HCT116 (cell line): ENCODE measurements at regions not wholly inside any gene's neighbourhood (a gene's known extent, or its start where the extent isn't known, plus 50 kb on each side); places are given as distances from the start of the nearest gene placed in this dataset.

ENCODE experiments used
- ATAC-seq: fragments of 200-7000 bp; cut with Tn5 transposase; 2 replicates; pipeline ENCODE4 v1.9.1; 2020; ENCODE audit warnings: mild to moderate bottlenecking, moderate library complexity
- BruUV-seq: library from RNA; stranded (reverse); fragments of 400-500 nt; replicated peaks from 2 replicates; lab custom pipeline; 2021; lab: Mats Ljungman, UMichigan
- CTCF ChIA-PET: fragments of 300-600 bp; sonication (Branson Sonifier 250); formaldehyde crosslinking; loops from one replicate; lab custom pipeline; 2021; ENCODE audit warnings: antibody characterized with exemption; lab: Charles Lee
- POLR2A ChIA-PET: fragments of 300-600, 350-600 bp; sonication (Branson Sonifier 250); formaldehyde crosslinking; loops from one replicate; lab custom pipeline; 2021; ENCODE audit warnings: antibody characterized with exemption; lab: Charles Lee
- RAD21 ChIA-PET, 2 experiments: fragments of 300-600 bp; sonication (Branson Sonifier 250); formaldehyde crosslinking; loops; one replicate each; lab custom pipeline; 2023; ENCODE audit warnings: low total read pairs in 2 of 2; ENCODE audit not compliant: uncharacterized antibody in 2 of 2, unreplicated experiment in 2 of 2, low non-redundant PET in 1 of 2; lab: Charles Lee
- DNase-seq: peaks from one replicate; pipeline ENCODE4 v3.0.0-alpha.2; 2010; ENCODE audit warnings: low read depth, low spot score
- H2AFZ ChIP-seq: fragments of 200-600 bp; shearing (Covaris generic), sonication (generic); 2 replicates; pipeline ENCODE4 v1.6.1; 2017; ENCODE audit warnings: low read depth, mixed run types, mixed read lengths, antibody characterized with exemption, low read length; ENCODE audit not compliant: poor library complexity, severe bottlenecking
- H3K27ac ChIP-seq: 2 replicates; pipeline ENCODE4 v1.5.1; 2012; ENCODE audit warnings: low read depth, low read length
- H3K27me3 ChIP-seq: fragments of 200-600 bp; sonication (generic); 2 replicates; pipeline ENCODE4 v1.6.1; 2016; ENCODE audit warnings: mixed run types, low read length, mixed read lengths; ENCODE audit not compliant: insufficient read depth
- H3K36me3 ChIP-seq, 2 experiments: fragments of 200-500 bp in 1 of 2; fragments of 200-600 bp in 1 of 2; sonication (Bioruptor generic) in 1 of 2; sonication (generic) in 1 of 2; 2 replicates each; pipeline versions ENCODE4 v1.5.1 to v1.6.1; 2014 to 2016; ENCODE audit warnings: low read length in 2 of 2, inconsistent platforms in 1 of 2, mixed read lengths in 1 of 2, mixed run types in 1 of 2; ENCODE audit not compliant: insufficient read depth in 2 of 2, control insufficient read depth in 1 of 2
- H3K4me1 ChIP-seq, 2 experiments: fragments of 200-600 bp in 1 of 2; sonication (generic) in 1 of 2; 2 replicates each; pipeline versions ENCODE4 v1.5.1 to v1.6.1; 2012 to 2017; ENCODE audit warnings: low read length in 2 of 2, inconsistent platforms in 1 of 2, mild to moderate bottlenecking in 1 of 2, mixed read lengths in 1 of 2, mixed run types in 1 of 2, moderate library complexity in 1 of 2; ENCODE audit not compliant: insufficient read depth in 2 of 2, control insufficient read depth in 1 of 2
- H3K4me2 ChIP-seq: fragments of 200-600 bp; sonication (generic); 2 replicates; pipeline ENCODE4 v1.6.1; 2017; ENCODE audit warnings: mixed run types, low read length, mixed read lengths
- H3K4me3 ChIP-seq, 2 experiments: fragments of 200-600 bp in 1 of 2; sonication (generic) in 1 of 2; replicated peaks in 1 of 2; 2 replicates each; pipeline ENCODE4 v1.5.1; 2011 to 2016; ENCODE audit warnings: low read length in 2 of 2, control low read depth in 1 of 2, low read depth in 1 of 2, mild to moderate bottlenecking in 1 of 2, mixed read lengths in 1 of 2, mixed run types in 1 of 2
- H3K79me2 ChIP-seq: fragments of 200-600 bp; sonication (generic); 2 replicates; pipeline ENCODE4 v1.6.1; 2017; ENCODE audit warnings: mild to moderate bottlenecking, mixed run types, low read length, moderate library complexity, mixed read lengths; ENCODE audit not compliant: insufficient read depth
- H3K9ac ChIP-seq: fragments of 200-600 bp; sonication (generic); 2 replicates; pipeline ENCODE4 v1.6.1; 2016; ENCODE audit warnings: low read length, mixed read lengths
- H3K9me2 ChIP-seq: fragments of 200-600 bp; sonication (generic), shearing (Covaris generic); 2 replicates; pipeline ENCODE4 v1.6.1; 2017; ENCODE audit warnings: mixed run types, mild to moderate bottlenecking, moderate library complexity; ENCODE audit not compliant: insufficient read depth
- H3K9me3 ChIP-seq, 2 experiments: fragments of 200-500 bp in 1 of 2; fragments of 200-600 bp in 1 of 2; sonication (Bioruptor generic) in 1 of 2; sonication (generic) in 1 of 2; 2 replicates each; pipeline ENCODE4 v1.6.1; 2014 to 2017; ENCODE audit warnings: low read length in 2 of 2, mixed read lengths in 2 of 2, inconsistent platforms in 1 of 2, low read depth in 1 of 2, mild to moderate bottlenecking in 1 of 2, mixed run types in 1 of 2, moderate library complexity in 1 of 2; ENCODE audit not compliant: control insufficient read depth in 1 of 2, insufficient read depth in 1 of 2
- H4K20me1 ChIP-seq: fragments of 200-600 bp; sonication (generic), shearing (Covaris generic); 2 replicates; pipeline ENCODE4 v1.6.1; 2017; ENCODE audit warnings: mixed run types, mild to moderate bottlenecking, moderate library complexity; ENCODE audit not compliant: insufficient read depth
- EGR1 ChIP-seq: IDR thresholded peaks from 2 replicates; pipeline ENCODE4 v1.6.1; 2012; ENCODE audit warnings: low read depth
- FOSL1 ChIP-seq: IDR thresholded peaks from 2 replicates; pipeline ENCODE4 v1.6.1; 2012; ENCODE audit warnings: low read depth
- RAD21 ChIP-seq: IDR thresholded peaks from 2 replicates; pipeline ENCODE4 v1.6.1; 2012; ENCODE audit warnings: low read depth, mild to moderate bottlenecking
- SP1 ChIP-seq: IDR thresholded peaks from 2 replicates; pipeline ENCODE4 v1.6.1; 2012; ENCODE audit warnings: low read depth
- ZNF274 ChIP-seq: fragments of 200-500 bp; sonication (Bioruptor generic); IDR thresholded peaks from 2 replicates; pipeline ENCODE4 v1.6.1; 2014; ENCODE audit warnings: mild to moderate bottlenecking, low read depth, low read length, inconsistent platforms
- intact Hi-C: fragments of 100-400 bp; cut with micrococcal nuclease; formaldehyde crosslinking; loops from 2 replicates; pipeline ENCODE4 v1.10.0; 2022
- TF ChIP-seq, protein P1 (sequence below), 3 experiments: fragments of 200-600 bp in 1 of 3; sonication (generic) in 1 of 3; IDR thresholded peaks in 2 of 3; conservative IDR thresholded peaks in 1 of 3; 2 replicates each; pipeline ENCODE4 v1.5.1; 2012 to 2017; ENCODE audit warnings: low read depth in 2 of 3, low read length in 2 of 3, antibody characterized with exemption in 1 of 3, borderline replicate concordance in 1 of 3, control low read depth in 1 of 3, mild to moderate bottlenecking in 1 of 3, mixed read lengths in 1 of 3, mixed run types in 1 of 3, moderate library complexity in 1 of 3; ENCODE audit not compliant: insufficient read depth in 1 of 3

DNA sequence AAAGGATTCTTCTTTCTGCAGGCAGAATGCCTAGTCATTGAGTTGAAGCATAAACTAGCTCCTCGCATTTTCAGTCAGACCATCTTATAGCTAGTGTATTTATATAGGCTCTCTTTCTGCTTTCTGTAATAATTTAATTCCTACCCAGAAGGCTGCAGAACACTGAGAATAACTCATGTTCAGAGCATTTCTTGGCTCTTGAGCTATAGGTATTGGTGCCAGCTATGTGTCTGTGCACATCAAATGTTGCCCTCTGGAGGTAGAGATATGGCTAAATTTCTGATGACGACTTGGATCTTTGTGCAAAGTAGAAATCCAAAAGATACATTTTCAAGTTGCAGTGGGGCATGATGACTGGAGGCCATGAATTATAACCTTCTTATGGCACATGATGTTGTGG, 336.2 kb upstream of the TPM1 start:
- H3K9me3 ChIP-seq = no peaks in the 10 kb centered on the region
- H3K4me3 ChIP-seq = no peak overlapping the region
- H3K36me3 ChIP-seq = no peaks in the 10 kb centered on the region; a peak in 1 of 4 replicates
- no peaks in the 10 kb centered on the region for H3K4me1 ChIP-seq
- no TSS peak for BruUV-seq
- H3K79me2 ChIP-seq = no peaks in the 10 kb centered on the region
- H3K27ac ChIP-seq = no peak overlapping the region
- CTCF ChIA-PET = interaction anchor here (0.6 to 2.9 kb wide), 2 partner anchors 36 to 315 kb away, joined by 3 to 17 read pairs; no protein-coding TSS in a partner anchor
- H2AFZ ChIP-seq = no peak overlapping the region
- DNase-seq (no peak), ATAC-seq (no peak)
- H3K27me3 ChIP-seq = no peaks in the 10 kb centered on the region
- TF ChIP-seq, protein P1, sequence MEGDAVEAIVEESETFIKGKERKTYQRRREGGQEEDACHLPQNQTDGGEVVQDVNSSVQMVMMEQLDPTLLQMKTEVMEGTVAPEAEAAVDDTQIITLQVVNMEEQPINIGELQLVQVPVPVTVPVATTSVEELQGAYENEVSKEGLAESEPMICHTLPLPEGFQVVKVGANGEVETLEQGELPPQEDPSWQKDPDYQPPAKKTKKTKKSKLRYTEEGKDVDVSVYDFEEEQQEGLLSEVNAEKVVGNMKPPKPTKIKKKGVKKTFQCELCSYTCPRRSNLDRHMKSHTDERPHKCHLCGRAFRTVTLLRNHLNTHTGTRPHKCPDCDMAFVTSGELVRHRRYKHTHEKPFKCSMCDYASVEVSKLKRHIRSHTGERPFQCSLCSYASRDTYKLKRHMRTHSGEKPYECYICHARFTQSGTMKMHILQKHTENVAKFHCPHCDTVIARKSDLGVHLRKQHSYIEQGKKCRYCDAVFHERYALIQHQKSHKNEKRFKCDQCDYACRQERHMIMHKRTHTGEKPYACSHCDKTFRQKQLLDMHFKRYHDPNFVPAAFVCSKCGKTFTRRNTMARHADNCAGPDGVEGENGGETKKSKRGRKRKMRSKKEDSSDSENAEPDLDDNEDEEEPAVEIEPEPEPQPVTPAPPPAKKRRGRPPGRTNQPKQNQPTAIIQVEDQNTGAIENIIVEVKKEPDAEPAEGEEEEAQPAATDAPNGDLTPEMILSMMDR (IDR thresholded peaks at IDR 0.05 in 2 of 3, conservative IDR thresholded peaks at IDR 0.05 in 1 of 3; ENCODE audit: borderline replicate concordance in 1 of 3, insufficient read depth in 1 of 3, low read depth in 2 of 3, low read length in 2 of 3) = 0 out of 6 replicates have a peak, but pooled peaks of 2 of the 3 experiments have one; percentile 6 to 14
- no peak for TF ChIP-seq ZNF274
- 0 out of 2 replicates have a peak, but pooled peaks have one; percentile 5 for TF ChIP-seq RAD21
- TF ChIP-seq FOSL1 = no peak
- intact Hi-C loops = no loop called here
- H3K9me2 ChIP-seq = no peaks in the 10 kb centered on the region
- no peak overlapping the region for H3K9ac ChIP-seq
- POLR2A ChIA-PET = no interaction called here
- RAD21 ChIA-PET = no interaction called here
- no peak overlapping the region for H3K4me2 ChIP-seq
- no peaks in the 10 kb centered on the region for H4K20me1 ChIP-seq

DNA sequence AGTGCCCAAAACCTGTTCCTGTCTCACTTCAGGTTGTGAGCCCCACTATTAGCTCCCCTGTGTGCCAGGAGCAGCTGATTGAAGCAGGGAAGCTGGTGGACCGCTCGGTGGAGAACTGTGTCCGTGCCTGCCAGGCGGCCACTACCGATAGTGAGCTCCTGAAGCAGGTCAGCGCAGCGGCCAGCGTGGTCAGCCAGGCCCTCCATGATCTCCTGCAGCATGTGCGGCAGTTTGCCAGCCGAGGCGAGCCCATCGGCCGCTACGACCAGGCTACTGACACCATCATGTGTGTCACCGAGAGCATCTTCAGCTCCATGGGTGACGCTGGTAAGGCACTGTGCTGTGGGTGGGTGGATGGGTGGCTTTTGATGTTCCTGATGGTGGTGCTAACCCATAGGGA, 334.1 kb upstream of the TPM1 start:
- no peak overlapping the region for H3K4me2 ChIP-seq
- ChIA-PET RAD21 (no interaction called here), CTCF (no interaction called here), POLR2A (no interaction called here)
- no peak for ATAC-seq
- H3K4me1 ChIP-seq = no peaks in the 10 kb centered on the region
- H3K27me3 ChIP-seq = no peaks in the 10 kb centered on the region
- H3K9me3 ChIP-seq = no peaks in the 10 kb centered on the region
- no peak for DNase-seq
- H4K20me1 ChIP-seq = no peaks in the 10 kb centered on the region
- intact Hi-C loops = no loop called here
- no peaks in the 10 kb centered on the region for H3K79me2 ChIP-seq
- no peaks in the 10 kb centered on the region for H3K9me2 ChIP-seq
- H3K4me3 ChIP-seq = no peak overlapping the region
- H3K36me3 ChIP-seq = no peaks in the 10 kb centered on the region; a peak in 1 of 4 replicates
- H3K9ac ChIP-seq = no peak overlapping the region
- TF ChIP-seq SP1 (no peak), EGR1 (no peak)
- TF ChIP-seq, protein P1 (IDR thresholded peaks at IDR 0.05 in 2 of 3, conservative IDR thresholded peaks at IDR 0.05 in 1 of 3; ENCODE audit: borderline replicate concordance in 1 of 3, insufficient read depth in 1 of 3, low read depth in 2 of 3, low read length in 2 of 3) = no peak
- H2AFZ ChIP-seq = no peak overlapping the region
- H3K27ac ChIP-seq = no peak overlapping the region
- no TSS peak for BruUV-seq
